Caco-2 (cell line): ENCODE measurements at regions not wholly inside any gene's neighbourhood (a gene's known extent, or its start where the extent isn't known, plus 50 kb on each side); places are given as distances from the start of the nearest gene placed in this dataset.

Source experiments
- BruUV-seq: library from RNA; stranded (reverse); fragments of 400-500 nt; replicated peaks from 2 replicates; lab custom pipeline; 2021; lab: Mats Ljungman, UMichigan
- CTCF ChIA-PET: fragments of 300-600 bp; sonication (Branson Sonifier 250); formaldehyde crosslinking; loops from one replicate; lab custom pipeline; 2022; ENCODE audit warnings: antibody characterized with exemption; lab: Charles Lee
- POLR2A ChIA-PET: fragments of 300-600 bp; sonication (Branson Sonifier 250); formaldehyde crosslinking; loops from one replicate; lab custom pipeline; 2022; ENCODE audit warnings: antibody characterized with exemption; lab: Charles Lee
- DNase-seq, 2 experiments: peaks; one replicate each; pipeline versions ENCODE4 v3.0.0 to v3.0.0-alpha.2; 2020 to 2022
- H3K27me3 ChIP-seq: replicated peaks from 2 replicates; pipeline ENCODE4 v1.6.0; 2011; ENCODE audit warnings: low read length; ENCODE audit not compliant: control insufficient read depth, insufficient read depth
- H3K36me3 ChIP-seq: 2 replicates; pipeline ENCODE4 v1.5.1; 2011; ENCODE audit warnings: low read length; ENCODE audit not compliant: control insufficient read depth, insufficient read depth
- H3K4me1 ChIP-seq: fragments of 250-450 bp; sonication (Bioruptor Pico); 2 replicates; pipeline ENCODE4 v1.5.1; 2020; ENCODE audit warnings: mild to moderate bottlenecking
- H3K4me3 ChIP-seq: 2 replicates; pipeline ENCODE4 v1.5.1; 2011; ENCODE audit warnings: low read depth, mild to moderate bottlenecking, control low read depth, low read length
- H3K9me3 ChIP-seq: fragments of 250-450 bp; sonication (Bioruptor Pico); 2 replicates; pipeline ENCODE4 v1.5.1; 2020; ENCODE audit warnings: mild to moderate bottlenecking, moderate library complexity
- H3K27ac Mint-ChIP-seq: one replicate; pipeline ENCODE4 v1.8.0; 2022; ENCODE audit warnings: mixed read lengths; ENCODE audit not compliant: unreplicated experiment
- H3K27me3 Mint-ChIP-seq: one replicate; pipeline ENCODE4 v1.8.0; 2022; ENCODE audit warnings: mixed read lengths; ENCODE audit not compliant: insufficient read depth, unreplicated experiment
- H3K36me3 Mint-ChIP-seq: one replicate; pipeline ENCODE4 v1.8.0; 2022; ENCODE audit warnings: mild to moderate bottlenecking, mixed read lengths; ENCODE audit not compliant: insufficient read depth, unreplicated experiment
- H3K4me1 Mint-ChIP-seq: one replicate; pipeline ENCODE4 v1.8.0; 2022; ENCODE audit warnings: low read depth, mixed read lengths; ENCODE audit not compliant: unreplicated experiment
- H3K4me3 Mint-ChIP-seq: one replicate; pipeline ENCODE4 v1.8.0; 2022; ENCODE audit warnings: mild to moderate bottlenecking, moderate library complexity, mixed read lengths; ENCODE audit not compliant: unreplicated experiment
- H3K9me3 Mint-ChIP-seq: one replicate; pipeline ENCODE4 v1.8.0; 2022; ENCODE audit warnings: mixed read lengths; ENCODE audit not compliant: unreplicated experiment
- intact Hi-C: fragments of 100-400 bp; cut with micrococcal nuclease; formaldehyde crosslinking; loops from one replicate; pipeline ENCODE4 v1.10.0; 2022; ENCODE audit not compliant: unreplicated experiment
- TF ChIP-seq, protein P1 (sequence below), 2 experiments: fragments of 200-600 bp in 1 of 2; IDR thresholded peaks; 1 replicate in 1 of 2; 2 replicates in 1 of 2; pipeline versions ENCODE4 v1.5.1 to v1.8.0; 2011 to 2022; ENCODE audit warnings: antibody characterized with exemption in 1 of 2, control low read depth in 1 of 2, inconsistent platforms in 1 of 2, low read depth in 1 of 2, low read length in 1 of 2, mild to moderate bottlenecking in 1 of 2, moderate library complexity in 1 of 2; ENCODE audit not compliant: insufficient read depth in 1 of 2, severe bottlenecking in 1 of 2, unreplicated experiment in 1 of 2

DNA sequence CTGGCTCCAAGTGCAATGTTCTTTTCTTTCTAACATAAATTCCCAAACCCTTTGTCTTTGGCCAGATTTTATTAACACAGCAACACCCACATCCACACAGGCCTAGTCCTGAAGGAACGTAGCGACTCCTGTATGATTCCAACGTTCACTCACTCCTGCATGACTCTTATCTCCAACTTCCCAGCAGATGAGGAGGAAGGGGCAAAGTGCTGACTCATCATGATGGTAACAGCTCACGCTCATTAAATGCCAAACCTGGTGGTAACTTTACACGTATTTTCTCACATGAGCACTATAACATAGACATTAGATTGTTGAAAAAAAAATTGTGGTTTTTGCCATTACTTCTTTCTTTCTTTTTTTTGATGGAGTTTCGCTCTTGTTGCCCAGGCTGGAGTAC is 1349.5 kb downstream of the EFNA5 start:
- Histone ChIP-seq H3K4me3 (no peak overlapping the region), H3K36me3 (no peaks in the 10 kb centered on the region), H3K27me3 (no peaks in the 10 kb centered on the region), H3K9me3 (no peaks in the 10 kb centered on the region), H3K4me1 (no peaks in the 10 kb centered on the region)
- BruUV-seq, result no TSS peak
- Mint-ChIP-seq H3K4me1 (no peaks in the 10 kb centered on the region), H3K27ac (no peak overlapping the region), H3K4me3 (no peak overlapping the region), H3K9me3 (no peaks in the 10 kb centered on the region), H3K36me3 (no peaks in the 10 kb centered on the region), H3K27me3 (no peaks in the 10 kb centered on the region)
- TF ChIP-seq, protein P1, sequence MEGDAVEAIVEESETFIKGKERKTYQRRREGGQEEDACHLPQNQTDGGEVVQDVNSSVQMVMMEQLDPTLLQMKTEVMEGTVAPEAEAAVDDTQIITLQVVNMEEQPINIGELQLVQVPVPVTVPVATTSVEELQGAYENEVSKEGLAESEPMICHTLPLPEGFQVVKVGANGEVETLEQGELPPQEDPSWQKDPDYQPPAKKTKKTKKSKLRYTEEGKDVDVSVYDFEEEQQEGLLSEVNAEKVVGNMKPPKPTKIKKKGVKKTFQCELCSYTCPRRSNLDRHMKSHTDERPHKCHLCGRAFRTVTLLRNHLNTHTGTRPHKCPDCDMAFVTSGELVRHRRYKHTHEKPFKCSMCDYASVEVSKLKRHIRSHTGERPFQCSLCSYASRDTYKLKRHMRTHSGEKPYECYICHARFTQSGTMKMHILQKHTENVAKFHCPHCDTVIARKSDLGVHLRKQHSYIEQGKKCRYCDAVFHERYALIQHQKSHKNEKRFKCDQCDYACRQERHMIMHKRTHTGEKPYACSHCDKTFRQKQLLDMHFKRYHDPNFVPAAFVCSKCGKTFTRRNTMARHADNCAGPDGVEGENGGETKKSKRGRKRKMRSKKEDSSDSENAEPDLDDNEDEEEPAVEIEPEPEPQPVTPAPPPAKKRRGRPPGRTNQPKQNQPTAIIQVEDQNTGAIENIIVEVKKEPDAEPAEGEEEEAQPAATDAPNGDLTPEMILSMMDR (IDR thresholded peaks at IDR 0.05; ENCODE audit: insufficient read depth in 1 of 2, low read depth in 1 of 2, low read length in 1 of 2, severe bottlenecking in 1 of 2, unreplicated experiment in 1 of 2), result no peak
- intact Hi-C loops, result no loop called here
- DNase-seq, result no peak
- ChIA-PET POLR2A (no interaction called here), CTCF (no interaction called here)

DNA sequence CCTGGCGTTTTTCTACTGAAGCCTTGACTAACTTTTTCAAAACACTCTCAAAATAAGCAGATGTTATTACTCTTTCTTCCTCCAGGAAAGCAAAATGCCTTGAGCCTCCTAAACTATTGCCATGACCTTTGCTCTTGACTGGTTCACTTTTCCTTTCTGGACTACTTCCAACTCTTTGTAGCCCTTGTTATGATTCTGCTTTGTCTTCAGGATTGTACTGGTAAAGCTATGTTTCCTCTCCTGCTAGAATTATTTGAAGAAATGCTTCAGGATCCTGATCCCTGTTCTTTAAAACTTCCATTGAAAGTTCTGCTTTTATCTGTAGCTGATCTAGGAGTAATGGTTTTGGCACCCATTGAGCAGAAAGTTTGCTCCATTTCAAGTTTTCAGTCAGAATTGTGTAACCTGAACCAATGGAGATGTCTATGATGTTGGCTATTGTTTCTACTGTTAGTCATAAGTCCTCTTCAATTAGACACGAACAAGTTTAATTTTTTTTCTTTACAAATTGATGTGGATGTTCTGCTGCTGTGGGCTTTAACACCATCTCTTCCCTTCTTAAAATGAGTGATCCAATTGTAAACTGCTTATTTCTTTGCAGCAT is 1356.4 kb downstream of the EFNA5 start:
- BruUV-seq, result no TSS peak
- Mint-ChIP-seq H3K4me1 (no peaks in the 10 kb centered on the region), H3K4me3 (no peak overlapping the region), H3K27me3 (no peaks in the 10 kb centered on the region), H3K9me3 (no peaks in the 10 kb centered on the region), H3K36me3 (no peaks in the 10 kb centered on the region), H3K27ac (no peak overlapping the region)
- CTCF ChIA-PET, result no interaction called here
- POLR2A ChIA-PET, result no interaction called here
- Histone ChIP-seq H3K9me3 (no peaks in the 10 kb centered on the region), H3K4me3 (no peak overlapping the region), H3K4me1 (no peaks in the 10 kb centered on the region), H3K27me3 (no peaks in the 10 kb centered on the region), H3K36me3 (no peaks in the 10 kb centered on the region)
- TF ChIP-seq, protein P1 (IDR thresholded peaks at IDR 0.05; ENCODE audit: insufficient read depth in 1 of 2, low read depth in 1 of 2, low read length in 1 of 2, severe bottlenecking in 1 of 2, unreplicated experiment in 1 of 2), result no peak
- no peak for DNase-seq
- intact Hi-C loops, result no loop called here

DNA sequence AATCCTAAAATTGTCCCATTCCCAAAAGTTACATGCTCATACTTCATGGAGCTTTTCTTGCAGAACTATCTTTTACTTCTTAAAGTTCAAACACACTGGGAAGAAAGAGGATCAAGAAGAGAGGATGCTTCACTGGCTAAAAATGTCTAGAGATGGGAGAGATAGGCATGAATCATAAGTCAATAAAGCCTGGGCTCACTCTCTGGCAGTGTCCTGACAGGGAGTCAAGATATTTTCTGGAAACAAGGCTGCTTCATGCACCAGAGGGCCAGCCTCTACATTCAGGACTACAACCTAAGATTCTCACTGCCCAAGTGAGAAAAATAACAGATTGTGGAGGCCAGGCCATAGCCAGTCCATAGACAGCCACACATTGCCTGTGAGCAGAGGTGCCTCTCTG is 1358.4 kb downstream of the EFNA5 start:
- Mint-ChIP-seq H3K27me3 (no peaks in the 10 kb centered on the region), H3K4me1 (no peaks in the 10 kb centered on the region), H3K9me3 (no peaks in the 10 kb centered on the region), H3K4me3 (no peak overlapping the region), H3K36me3 (no peaks in the 10 kb centered on the region), H3K27ac (no peak overlapping the region)
- Histone ChIP-seq H3K36me3 (no peaks in the 10 kb centered on the region), H3K4me1 (no peaks in the 10 kb centered on the region), H3K27me3 (no peaks in the 10 kb centered on the region), H3K4me3 (no peak overlapping the region), H3K9me3 (no peaks in the 10 kb centered on the region)
- no peak for DNase-seq
- BruUV-seq, result no TSS peak
- ChIA-PET POLR2A (no interaction called here), CTCF (no interaction called here)
- TF ChIP-seq, protein P1 (IDR thresholded peaks at IDR 0.05; ENCODE audit: insufficient read depth in 1 of 2, low read depth in 1 of 2, low read length in 1 of 2, severe bottlenecking in 1 of 2, unreplicated experiment in 1 of 2), result no peak
- intact Hi-C loops, result no loop called here
